ENCODE measurements at regions not wholly inside any gene's neighbourhood (a gene's known extent, or its start where the extent isn't known, plus 50 kb on each side); places are given as distances from the start of the nearest gene placed in this dataset.

GRCh38 chr10:23606456-23606855 lies 167.6 kb downstream of the OTUD1 start:
- DNase-seq (ENCODE audit: extremely low spot score, unreplicated experiment): no peak
- no peak for TF ChIP-seq CTCF (conservative IDR thresholded peaks at IDR 0.05)
- Mint-ChIP-seq H3K4me3 (no peak overlapping the region), H3K27ac (no peak overlapping the region), H3K27me3 (no peaks in the 10 kb centered on the region), H3K36me3 (no peaks in the 10 kb centered on the region), H3K4me1 (ENCODE audit: unreplicated experiment) (no peaks in the 10 kb centered on the region), H3K9me3 (no peaks in the 10 kb centered on the region)

- H3K36me3 Mint-ChIP-seq: no peaks in the 10 kb centered on the region
- H3K27me3 Mint-ChIP-seq: no peaks in the 10 kb centered on the region
- no peak for DNase-seq (ENCODE audit: extremely low spot score, unreplicated experiment)
- no peaks in the 10 kb centered on the region for H3K9me3 Mint-ChIP-seq
- H3K4me3 Mint-ChIP-seq: no peak overlapping the region
- no peak for TF ChIP-seq CTCF (conservative IDR thresholded peaks at IDR 0.05)
- H3K27ac Mint-ChIP-seq: no peak overlapping the region
- no peaks in the 10 kb centered on the region for H3K4me1 Mint-ChIP-seq (ENCODE audit: unreplicated experiment)
These were observed 170.1 kb downstream of the OTUD1 start for GRCh38 chr10:23608926-23609325.

GRCh38 chr10:23610626-23611307 lies 171.9 kb downstream of the OTUD1 start:
- DNase-seq (ENCODE audit: extremely low spot score, unreplicated experiment): no peak
- Mint-ChIP-seq H3K4me1 (ENCODE audit: unreplicated experiment) (no peaks in the 10 kb centered on the region), H3K27ac (no peak overlapping the region), H3K27me3 (no peaks in the 10 kb centered on the region), H3K36me3 (no peaks in the 10 kb centered on the region), H3K4me3 (no peak overlapping the region), H3K9me3 (no peaks in the 10 kb centered on the region)
- TF ChIP-seq CTCF (conservative IDR thresholded peaks at IDR 0.05): no peak

- H3K4me3 Mint-ChIP-seq: no peak overlapping the region
- H3K9me3 Mint-ChIP-seq: no peaks in the 10 kb centered on the region
- no peak overlapping the region for H3K27ac Mint-ChIP-seq
- no peaks in the 10 kb centered on the region for H3K4me1 Mint-ChIP-seq (ENCODE audit: unreplicated experiment)
- no peaks in the 10 kb centered on the region for H3K27me3 Mint-ChIP-seq
- no peak for DNase-seq (ENCODE audit: extremely low spot score, unreplicated experiment)
- TF ChIP-seq CTCF (conservative IDR thresholded peaks at IDR 0.05): no peak
- H3K36me3 Mint-ChIP-seq: no peaks in the 10 kb centered on the region
These were observed 172.6 kb downstream of the OTUD1 start for GRCh38 chr10:23611308-23612029.

- peaks cover under 1% of the 10 kb centered on the region for H3K27me3 Mint-ChIP-seq
- H3K4me1 Mint-ChIP-seq (ENCODE audit: unreplicated experiment): no peaks in the 10 kb centered on the region
- no peaks in the 10 kb centered on the region for H3K9me3 Mint-ChIP-seq
- no peaks in the 10 kb centered on the region for H3K36me3 Mint-ChIP-seq
- no peak for TF ChIP-seq CTCF (conservative IDR thresholded peaks at IDR 0.05)
- H3K27ac Mint-ChIP-seq: no peak overlapping the region
- H3K4me3 Mint-ChIP-seq: no peak overlapping the region
- DNase-seq (ENCODE audit: extremely low spot score, unreplicated experiment): no peak
These were observed 175.0 kb downstream of the OTUD1 start for GRCh38 chr10:23613900-23614299.

Measured in type B pancreatic cell (in vitro differentiated cells).